Muscle of arm (tissue), 1 donor: ENCODE measurements at regions not wholly inside any gene's neighbourhood (a gene's known extent, or its start where the extent isn't known, plus 50 kb on each side); places are given as distances from the start of the nearest gene placed in this dataset.
A peak's percentile ranks its signal among the peaks of the same experiment; 100 is the strongest.

Source experiments
- DNase-seq: peaks from one replicate; pipeline ENCODE4 v3.0.0-alpha.2; 2013

- no peak for DNase-seq
Observed at GRCh38 chr18:43482136-43482535, 204.8 kb upstream of the SYT4 start.

GRCh38 chr18:43482600-43482999 lies 205.3 kb upstream of the SYT4 start:
- no peak for DNase-seq

- DNase-seq, result no peak
Observed at GRCh38 chr18:43484710-43485109, 207.4 kb upstream of the SYT4 start.

GRCh38 chr18:43485545-43485963 lies 208.3 kb upstream of the SYT4 start:
- DNase-seq, result no peak

- DNase-seq, result no peak
Observed at GRCh38 chr18:43486462-43486861, 209.2 kb upstream of the SYT4 start.

GRCh38 chr18:43501099-43501498 lies 223.8 kb upstream of the SYT4 start:
- DNase-seq, result no peak

- no peak for DNase-seq
Observed at GRCh38 chr18:43506935-43507334, 229.6 kb upstream of the SYT4 start.

- DNase-seq, result no peak
Observed at GRCh38 chr18:43507842-43508481, 230.7 kb upstream of the SYT4 start.

GRCh38 chr18:43514747-43515146 lies 237.5 kb upstream of the SYT4 start:
- DNase-seq, result no peak

- DNase-seq, result no peak
Observed at GRCh38 chr18:43515481-43515880, 238.2 kb upstream of the SYT4 start.

- DNase-seq, result no peak
Observed at GRCh38 chr18:43524260-43524659, 247.0 kb upstream of the SYT4 start.

GRCh38 chr18:43525169-43525568 lies 247.9 kb upstream of the SYT4 start:
- DNase-seq, result peak; percentile 23

- peak; percentile 2 for DNase-seq
Observed at GRCh38 chr18:43526426-43527145, 249.3 kb upstream of the SYT4 start.

- no peak for DNase-seq
Observed at GRCh38 chr18:43531438-43531837, 254.1 kb upstream of the SYT4 start.

GRCh38 chr18:43533371-43533770 lies 256.1 kb upstream of the SYT4 start:
- DNase-seq, result no peak

GRCh38 chr18:43534511-43534910 lies 257.2 kb upstream of the SYT4 start:
- no peak for DNase-seq

- DNase-seq, result no peak
Observed at GRCh38 chr18:43539862-43540261, 262.6 kb upstream of the SYT4 start.

- DNase-seq, result no peak
Observed at GRCh38 chr18:43542016-43542415, 264.7 kb upstream of the SYT4 start.

- DNase-seq, result no peak
Observed at GRCh38 chr18:43543236-43543635, 265.9 kb upstream of the SYT4 start.

GRCh38 chr18:43547456-43547855 lies 270.2 kb upstream of the SYT4 start:
- DNase-seq, result no peak

- no peak for DNase-seq
Observed at GRCh38 chr18:43559507-43559906, 282.2 kb upstream of the SYT4 start.

- DNase-seq, result peak; percentile 20
Observed at GRCh38 chr18:43563780-43564179, 286.5 kb upstream of the SYT4 start.

GRCh38 chr18:43570593-43570992 lies 293.3 kb upstream of the SYT4 start:
- DNase-seq, result no peak
